GM18498 (cell line): ENCODE measurements at regions not wholly inside any gene's neighbourhood (a gene's known extent, or its start where the extent isn't known, plus 50 kb on each side); places are given as distances from the start of the nearest gene placed in this dataset.

Experiments
- ATAC-seq: cut with Tn5 transposase; IDR thresholded peaks from one replicate; pipeline ENCODE4 v1.9.1; 2021; ENCODE audit warnings: mild to moderate bottlenecking, moderate library complexity; ENCODE audit not compliant: unreplicated experiment

DNA sequence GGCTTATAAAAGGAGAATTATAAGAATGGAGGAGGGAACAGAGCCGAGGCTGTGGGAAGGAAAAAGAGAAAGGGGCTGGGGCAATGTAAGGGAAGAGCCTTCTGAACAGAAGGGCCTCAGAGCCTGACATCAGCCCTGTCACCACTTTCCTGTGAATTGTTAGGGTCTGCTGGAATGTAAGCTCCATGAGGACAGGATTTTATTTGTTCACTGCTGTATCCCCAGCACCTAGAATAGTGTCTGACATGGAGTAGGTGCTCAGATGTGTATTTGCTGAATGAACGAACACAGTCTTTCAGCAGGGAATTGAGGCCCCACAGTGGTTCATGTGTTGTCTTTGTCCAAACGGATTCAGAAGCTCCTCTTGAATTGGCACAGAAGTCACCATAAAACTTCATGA, 251.5 kb downstream of the OPA1 start:
- no peak for ATAC-seq

DNA sequence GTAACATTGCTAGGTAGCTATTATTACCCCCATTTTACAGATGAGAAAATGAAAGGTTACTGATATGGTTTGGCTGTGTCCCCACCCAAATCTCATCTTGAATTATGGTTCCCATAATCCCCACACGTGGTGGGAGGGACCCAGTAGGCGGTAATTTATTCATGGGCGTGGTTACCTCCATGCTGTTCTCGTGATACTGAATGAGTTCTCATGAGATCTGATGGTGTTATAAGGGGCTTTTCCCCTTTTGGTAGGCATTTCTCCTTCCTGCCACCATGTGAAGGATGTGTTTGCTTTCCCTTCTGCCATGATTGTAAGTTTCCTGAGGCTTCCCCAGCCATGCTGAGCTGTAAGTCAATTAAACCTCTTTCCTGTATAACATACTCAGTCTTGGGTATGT, 252.1 kb downstream of the OPA1 start:
- no peak for ATAC-seq

DNA sequence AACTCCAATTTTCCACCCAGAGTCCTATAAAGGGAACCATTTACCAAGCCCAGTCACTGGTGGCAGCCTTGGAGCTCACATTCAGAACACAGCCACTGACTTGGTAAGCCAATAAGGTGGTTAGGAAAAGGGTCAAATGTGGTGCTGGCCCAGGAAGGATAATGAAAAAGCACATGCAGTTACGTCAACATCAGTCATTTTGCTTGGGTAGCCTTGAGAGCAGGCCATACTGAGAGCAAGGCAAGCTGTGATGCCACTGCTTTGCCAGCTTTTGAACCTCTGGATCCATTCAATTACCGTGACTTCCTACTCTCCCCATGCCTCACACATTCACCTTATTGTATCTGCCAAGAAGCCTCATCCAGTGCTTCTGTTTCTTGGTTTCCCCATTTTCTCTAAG, 253.6 kb downstream of the OPA1 start:
- no peak for ATAC-seq

DNA sequence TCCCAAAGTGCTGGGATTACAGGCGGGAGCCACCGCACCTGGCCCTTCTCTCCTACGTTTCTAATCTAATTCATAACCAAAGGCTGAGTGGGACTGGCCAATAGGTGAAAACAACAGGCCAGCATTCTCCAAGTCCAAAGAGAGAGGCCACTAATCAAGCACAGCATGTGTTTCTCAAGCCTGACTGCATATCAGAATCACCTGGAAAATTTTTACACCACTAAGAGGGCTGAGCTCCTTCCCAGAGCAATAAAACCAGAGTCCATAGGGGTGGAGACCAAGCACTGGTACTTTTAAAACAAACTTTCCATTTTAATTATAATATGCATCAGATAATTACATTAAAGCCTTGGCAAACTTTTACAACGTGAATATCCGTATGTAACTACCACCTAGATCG, 254.4 kb downstream of the OPA1 start:
- no peak for ATAC-seq

DNA sequence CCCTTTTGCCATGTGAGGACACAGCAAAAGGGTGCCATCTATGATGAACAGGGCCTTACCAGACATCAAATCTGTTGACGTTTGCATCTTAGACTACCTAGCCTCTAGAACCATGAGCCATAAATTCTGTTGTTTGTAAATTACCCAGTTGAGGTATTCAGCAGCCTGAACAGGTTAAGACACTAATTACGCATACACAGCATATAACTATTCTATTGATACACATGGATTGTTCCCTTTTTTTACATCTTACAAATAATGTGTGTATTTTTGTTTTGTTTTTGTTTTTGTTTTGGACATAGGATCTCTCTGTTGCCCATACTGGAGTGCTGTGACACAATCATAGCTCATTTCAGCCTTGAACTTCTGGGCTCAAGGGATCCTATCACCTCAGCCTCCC, 255.5 kb downstream of the OPA1 start:
- no peak for ATAC-seq

DNA sequence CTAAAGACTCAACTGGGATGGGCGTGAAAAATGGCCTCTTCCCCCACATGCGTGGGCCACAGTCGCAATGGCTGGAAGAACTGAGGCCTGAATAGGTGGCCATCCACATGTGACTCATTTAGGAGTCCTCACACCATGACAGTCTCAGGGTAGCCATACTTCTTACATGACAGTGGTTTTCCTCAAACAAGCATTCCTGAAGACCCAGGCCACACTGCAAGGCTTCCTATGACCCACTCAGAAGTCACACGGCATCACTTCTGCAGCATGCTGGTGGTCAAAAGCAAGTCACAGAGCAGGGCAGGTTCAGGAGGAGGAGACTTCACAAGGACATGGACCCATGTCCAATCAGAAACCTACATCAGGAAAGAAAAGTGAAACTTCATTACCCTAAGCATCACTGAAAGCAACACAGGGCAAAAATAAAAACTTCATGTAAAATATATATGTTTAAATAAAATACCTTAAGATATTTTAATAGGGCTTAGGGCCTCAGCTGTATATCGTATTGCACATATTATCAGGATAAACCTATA, 257.1 kb downstream of the OPA1 start:
- no peak for ATAC-seq

DNA sequence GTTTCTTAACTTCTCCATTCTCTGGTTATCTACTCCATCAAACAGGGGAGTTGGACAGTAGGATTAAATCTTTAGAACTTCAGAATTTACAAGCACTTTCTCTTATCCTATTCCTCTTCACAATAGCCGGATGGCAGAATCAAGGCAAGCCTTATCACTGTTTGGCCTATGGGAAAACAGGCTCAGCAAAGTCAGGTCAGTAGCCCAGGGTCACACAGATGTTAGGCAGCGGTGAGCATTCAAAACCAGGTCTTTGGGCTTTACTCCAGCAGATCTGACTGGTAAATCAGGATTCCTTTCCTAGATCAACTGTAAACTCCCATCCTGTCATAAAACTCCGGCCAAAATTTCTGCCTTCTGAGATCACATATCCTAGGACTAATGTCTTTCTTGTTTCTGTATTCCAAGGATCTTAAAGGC, 258.4 kb downstream of the OPA1 start:
- ATAC-seq: no peak

DNA sequence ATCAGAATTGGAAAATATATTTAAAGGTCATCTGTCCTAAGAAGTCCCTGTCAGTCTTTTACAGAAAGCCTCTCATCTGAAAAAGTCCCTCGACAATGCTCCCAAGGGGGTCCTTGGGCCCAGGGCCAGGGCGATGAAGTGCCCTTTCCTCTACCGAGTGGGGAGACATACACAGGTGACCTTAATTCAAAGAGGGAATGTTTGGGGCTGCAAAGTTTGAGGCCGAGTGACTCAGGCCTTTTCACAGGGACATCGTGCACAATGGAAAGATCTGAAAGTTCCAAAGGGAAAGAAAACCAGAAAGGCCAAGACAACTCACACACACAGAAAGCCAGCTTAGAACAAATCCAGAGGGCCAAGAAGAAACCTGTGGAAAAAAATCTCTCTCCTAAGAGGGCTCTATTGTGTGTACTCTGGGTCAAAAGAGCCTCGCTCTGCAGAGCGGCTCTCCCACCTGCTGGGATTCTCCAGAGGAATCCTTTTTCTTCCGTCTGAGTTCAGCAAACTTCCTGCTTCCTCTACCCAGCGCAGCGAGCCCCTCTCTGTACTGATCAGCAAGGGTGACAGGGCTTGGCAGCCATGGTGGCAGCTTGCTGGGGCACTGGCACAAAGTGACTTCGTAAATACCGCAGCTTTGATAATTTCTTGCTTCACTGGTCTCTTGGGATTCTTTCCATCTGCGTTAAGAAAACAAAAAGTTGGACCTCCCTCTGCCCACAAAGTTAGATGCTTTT, 259.1 kb downstream of the OPA1 start:
- ATAC-seq: no peak

DNA sequence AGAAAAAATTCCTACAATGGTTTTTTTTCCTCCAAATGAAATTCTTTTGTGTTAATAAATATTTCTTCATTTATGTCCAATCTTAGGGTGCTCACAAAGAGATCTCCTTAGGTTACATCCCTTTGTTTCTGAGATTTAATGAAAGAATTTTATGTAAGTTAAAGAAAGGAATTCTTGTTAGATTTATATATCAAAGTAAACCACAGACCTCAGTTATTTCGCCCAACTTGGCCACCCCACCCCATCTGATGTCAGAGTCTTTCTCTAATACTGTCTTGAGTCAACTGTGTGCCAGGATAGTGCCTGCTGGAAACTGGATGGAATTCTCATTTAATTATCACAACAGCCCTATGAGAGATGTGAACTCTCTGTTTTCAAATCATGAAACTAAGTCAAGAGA, 259.9 kb downstream of the OPA1 start:
- no peak for ATAC-seq

DNA sequence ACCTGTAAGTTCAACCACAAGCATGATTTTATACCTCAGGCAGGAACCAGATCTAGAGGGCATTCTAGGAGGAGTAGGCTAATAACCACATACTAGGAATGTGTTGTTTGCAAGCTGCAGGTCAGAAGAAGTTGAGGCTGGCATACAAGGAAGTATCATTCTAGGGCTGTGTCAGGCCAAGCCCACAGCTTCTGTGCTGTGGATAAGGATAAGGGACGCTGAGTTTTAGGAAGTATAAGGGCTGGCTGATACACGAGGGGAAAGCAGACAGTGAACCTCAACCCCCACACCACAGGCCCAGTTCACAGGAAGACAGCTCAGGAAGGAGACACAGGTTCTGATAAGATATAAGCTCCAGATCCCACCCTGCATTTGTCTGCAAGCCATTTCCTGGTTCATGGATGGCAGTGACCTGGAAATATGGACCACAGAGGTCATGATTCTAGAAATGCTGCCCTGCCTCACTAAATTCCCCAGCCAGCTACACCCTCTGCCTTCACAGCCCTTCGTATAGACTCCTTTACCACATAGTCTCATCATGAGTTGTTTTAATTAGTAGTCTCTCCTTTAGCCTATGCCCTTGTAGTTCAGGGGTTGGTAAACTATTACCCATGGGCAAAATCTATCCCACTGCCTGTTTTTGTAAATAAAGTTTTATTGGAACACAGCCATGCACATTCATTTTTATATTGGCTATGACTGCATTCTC, 260.7 kb downstream of the OPA1 start:
- no peak for ATAC-seq

DNA sequence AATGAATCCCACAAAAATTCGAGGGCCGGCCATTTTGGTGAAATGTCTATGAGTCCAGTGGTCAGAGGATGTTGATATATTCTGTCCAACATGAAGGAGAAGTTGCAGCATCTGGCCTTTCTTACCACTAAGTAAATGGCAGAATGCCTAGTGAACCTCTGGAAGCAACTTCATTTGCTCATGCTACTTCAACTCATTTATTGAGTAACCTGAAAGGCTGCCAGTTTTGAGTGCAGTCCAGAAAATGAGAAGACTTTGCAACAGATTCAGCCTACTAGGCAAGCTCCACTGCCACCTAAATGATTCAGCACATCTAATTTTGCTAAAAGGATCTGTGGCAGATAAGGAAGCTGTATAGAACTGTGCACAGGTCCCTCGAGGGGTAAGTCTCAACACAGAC, 265.0 kb downstream of the OPA1 start:
- ATAC-seq: no peak

DNA sequence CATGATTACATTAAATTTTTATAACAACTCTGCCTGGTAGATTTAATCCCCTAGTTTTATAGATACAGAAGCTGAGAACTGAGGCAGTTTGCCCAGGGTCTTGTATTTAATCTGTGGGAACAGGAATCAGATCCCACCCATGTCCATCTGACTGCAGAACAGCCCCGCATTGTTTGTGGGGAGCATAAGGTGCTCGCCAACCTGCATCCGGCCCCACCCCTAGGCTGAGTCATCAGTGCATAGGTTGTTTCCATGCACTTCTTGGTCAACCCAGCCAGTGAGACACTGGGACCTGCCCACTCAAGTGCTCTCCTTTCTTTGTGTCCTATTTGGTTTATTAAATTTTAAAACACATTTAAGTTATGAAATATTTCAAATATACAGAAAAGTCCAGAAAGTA, 266.2 kb downstream of the OPA1 start:
- no peak for ATAC-seq

DNA sequence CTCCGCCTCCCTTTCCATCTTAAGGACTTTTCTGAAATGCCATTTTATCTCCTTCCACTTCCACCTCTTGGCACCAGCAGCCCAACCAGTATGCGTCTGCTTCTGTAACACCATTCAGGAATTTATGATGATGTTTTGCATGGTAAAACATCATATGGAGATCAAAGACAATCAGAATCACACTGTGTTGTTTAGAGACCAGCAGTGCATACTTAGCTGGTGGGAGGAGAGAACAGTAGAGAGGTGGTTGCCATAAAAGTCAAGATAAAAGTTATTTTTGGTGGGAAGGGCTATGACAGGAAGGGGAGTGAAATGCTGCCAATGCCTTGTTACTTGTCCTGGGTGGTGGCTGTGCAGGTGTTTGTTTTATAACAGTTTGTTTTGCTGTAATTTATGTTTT, 268.0 kb downstream of the OPA1 start:
- ATAC-seq: no peak

DNA sequence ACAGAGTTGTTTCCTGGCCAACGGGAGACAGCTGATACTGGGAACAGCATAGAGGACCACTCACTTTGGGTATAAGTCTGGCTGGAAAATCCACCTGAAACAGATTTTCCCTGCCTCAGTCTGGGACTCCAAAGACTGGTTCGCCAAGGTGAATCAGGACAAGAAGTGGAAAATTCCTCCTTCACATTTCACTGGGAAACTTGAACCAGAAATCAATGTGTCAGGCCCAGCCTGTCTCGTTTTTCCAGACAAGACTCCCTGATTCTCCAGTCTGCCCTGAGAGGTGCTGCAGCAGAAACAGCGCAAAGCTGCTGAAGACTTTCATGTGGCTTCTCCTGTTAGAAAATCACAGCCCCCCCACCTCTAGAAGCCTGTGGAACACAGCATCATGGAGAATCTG, 269.8 kb downstream of the OPA1 start:
- no peak for ATAC-seq

DNA sequence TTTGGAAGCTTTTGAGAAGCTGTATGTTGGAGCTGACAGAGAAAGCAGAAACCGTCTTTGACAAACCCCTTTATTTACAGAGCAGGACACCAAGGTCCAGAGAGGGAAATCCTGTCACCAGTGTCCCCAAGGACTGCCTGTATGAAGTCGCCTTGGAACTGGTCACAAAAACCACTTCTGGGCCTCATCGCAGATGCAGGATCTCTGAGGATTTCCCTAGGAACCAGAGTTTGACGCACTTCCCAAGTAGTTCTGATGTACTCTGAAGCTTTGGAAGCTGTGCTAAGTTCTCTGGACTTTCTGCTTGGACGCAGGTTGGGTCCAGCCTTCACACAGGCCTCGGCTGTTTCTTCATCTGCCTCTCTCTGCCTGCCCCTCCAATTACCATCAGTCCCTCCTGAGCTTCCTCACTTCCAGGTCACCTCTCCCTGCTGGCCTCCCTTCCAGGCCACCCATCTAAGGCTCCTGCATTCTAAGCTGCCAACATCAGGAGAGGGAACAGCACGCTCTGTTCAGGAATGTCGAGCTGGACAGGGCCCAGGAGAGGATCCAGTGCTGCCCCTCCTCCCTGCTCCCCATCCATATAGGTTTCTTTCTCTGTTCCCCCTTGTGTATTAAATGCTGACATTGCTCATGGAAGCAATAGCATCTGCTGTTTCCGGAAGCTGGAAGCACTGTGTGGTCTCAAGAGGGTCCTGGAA, 270.8 kb downstream of the OPA1 start:
- no peak for ATAC-seq

DNA sequence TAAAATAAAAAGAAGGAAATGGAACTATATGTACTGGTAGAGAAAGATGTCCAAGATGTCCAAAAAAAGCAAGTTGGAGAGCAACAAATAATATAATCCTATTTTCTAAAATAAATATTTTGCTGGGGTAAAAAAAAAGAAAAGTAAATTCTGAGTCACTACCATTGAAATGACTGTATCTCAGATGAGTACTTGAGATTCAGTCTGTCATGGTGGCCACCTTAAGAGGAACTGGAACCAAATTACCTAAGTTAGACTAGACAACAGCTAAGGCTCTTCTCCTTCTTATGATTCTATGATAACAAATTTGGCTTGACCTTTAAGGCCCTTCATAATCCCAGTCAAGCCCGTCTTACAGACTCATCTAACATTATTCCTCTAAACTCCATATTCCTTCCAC, 270.6 kb upstream of the HES1 start:
- peak; percentile 90 for ATAC-seq

DNA sequence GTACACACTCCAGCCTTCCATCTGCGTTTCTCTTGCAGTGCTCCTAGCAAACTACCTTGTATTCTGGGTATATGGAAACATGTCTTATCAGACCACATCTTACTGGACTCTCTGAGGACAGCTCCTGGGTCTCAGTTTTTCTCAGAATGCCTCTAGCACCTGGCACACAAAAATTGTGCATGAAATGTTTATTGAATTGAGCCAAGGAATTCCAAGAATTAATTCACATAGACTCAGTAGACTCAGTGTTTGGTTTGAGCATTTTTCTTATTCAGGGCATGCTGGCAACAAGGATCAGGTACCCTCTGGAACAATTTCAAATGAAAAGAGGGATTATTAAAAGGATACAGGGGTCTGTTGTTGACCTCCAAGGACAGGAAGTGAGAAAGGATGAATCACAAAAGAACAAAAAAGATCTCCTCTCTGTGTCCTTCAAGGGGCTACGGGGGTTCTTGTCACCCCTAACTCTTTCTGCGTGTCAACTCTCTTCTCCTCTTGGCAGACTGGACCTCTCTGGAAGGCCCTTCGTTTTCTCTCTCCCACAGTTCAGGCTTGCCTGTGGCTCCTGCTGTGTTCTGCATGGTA, 270.0 kb upstream of the HES1 start:
- no peak for ATAC-seq

DNA sequence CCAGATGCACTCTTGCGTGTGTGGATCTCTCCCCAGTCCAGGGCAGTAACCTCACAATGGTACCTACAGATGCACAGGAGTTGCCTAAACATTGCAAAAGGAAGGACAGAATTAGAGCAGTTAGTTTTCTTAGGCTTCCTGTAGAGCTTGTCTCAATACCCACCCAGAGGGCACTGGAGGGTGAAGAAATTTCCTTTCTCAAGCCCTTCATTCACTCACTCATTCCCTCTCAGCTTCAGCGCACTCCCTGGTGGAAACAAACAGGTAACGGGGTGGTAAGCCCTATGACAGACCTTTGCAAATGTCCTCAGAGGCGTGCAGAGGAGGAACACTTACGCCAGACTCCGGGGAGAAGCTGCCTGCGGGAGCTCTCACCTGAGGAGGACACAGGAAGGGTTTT, 267.4 kb upstream of the HES1 start:
- ATAC-seq: no peak

DNA sequence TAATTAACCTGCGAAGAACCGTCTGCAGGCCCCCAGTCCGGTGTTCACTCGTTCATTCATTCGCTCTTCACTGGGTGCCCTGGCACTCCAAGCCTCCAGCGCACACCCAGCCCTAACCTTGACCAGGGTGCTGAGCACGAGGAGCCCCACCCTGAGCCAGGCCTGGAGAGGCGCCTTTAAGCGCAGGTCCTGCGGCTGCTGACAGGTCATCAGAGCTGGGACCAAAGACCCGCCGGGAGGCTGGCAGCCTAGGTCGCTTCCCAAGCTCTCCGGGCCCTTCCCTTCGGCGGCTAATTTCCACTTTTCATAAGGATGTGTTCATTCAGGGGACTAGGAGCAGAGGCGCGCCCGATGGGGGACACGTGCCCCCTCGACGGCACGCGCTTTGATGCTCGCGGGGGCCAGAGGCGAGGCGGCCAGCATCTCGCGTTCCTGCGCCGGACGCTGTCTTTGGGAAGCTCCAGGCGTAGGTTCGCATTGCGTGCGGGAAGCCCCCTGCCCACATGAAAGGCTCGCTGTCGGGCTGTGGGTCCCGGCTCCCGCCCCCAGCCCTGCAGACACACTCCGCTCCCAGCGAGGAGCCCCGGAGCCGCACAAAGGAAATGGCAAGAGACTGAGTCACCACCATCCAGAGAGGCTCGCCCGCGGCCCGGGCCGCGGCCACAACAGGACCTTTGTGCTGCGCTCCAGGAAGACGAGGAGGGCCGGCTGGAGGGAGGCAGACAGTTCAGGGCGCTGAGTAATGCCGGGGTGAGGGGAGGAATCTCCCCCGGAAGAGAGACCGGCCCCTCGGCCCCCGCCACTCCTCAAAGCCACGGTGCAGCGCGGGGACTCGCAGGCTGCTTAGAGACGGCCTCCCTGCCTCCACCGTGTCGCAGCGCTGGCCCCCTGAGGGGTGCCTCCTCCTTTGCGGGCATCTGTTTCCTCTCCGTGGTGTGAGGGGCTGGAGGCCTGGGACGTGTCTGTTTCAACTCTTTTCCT, 266.4 kb upstream of the HES1 start:
- ATAC-seq: no peak
